ENCODE measurements at regions not wholly inside any gene's neighbourhood (a gene's known extent, or its start where the extent isn't known, plus 50 kb on each side); places are given as distances from the start of the nearest gene placed in this dataset.

DNA sequence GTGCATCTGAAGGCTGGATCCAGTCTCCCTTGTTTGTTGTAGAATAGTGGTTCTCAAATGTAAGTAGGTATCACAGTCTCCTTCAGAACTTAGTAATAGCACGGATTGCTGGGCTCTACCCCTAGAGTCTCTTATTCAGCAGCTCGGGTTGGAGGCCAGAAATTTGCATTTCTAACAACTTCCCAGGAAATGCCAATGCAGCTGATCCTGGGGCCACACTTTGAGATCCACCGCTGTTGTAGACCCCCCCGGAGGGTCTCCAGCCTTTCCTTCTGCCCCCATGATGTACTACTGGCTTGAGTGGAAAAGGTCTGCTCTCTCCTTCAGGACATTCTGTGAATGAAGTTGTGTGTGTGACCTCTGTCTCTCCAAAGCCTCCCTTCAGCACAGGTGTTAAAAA, 153.8 kb upstream of the CTNNB1 start:
- TF ChIP-seq EZH2 (IDR thresholded peaks at IDR 0.05; ENCODE audit: insufficient read depth, poor library complexity, severe bottlenecking) (no peak), EZH2phosphoT487 (IDR thresholded peaks at IDR 0.05; ENCODE audit: insufficient read depth, low read depth) (no peak)
